ENCODE measurements at regions not wholly inside any gene's neighbourhood (a gene's known extent, or its start where the extent isn't known, plus 50 kb on each side); places are given as distances from the start of the nearest gene placed in this dataset.

DNA sequence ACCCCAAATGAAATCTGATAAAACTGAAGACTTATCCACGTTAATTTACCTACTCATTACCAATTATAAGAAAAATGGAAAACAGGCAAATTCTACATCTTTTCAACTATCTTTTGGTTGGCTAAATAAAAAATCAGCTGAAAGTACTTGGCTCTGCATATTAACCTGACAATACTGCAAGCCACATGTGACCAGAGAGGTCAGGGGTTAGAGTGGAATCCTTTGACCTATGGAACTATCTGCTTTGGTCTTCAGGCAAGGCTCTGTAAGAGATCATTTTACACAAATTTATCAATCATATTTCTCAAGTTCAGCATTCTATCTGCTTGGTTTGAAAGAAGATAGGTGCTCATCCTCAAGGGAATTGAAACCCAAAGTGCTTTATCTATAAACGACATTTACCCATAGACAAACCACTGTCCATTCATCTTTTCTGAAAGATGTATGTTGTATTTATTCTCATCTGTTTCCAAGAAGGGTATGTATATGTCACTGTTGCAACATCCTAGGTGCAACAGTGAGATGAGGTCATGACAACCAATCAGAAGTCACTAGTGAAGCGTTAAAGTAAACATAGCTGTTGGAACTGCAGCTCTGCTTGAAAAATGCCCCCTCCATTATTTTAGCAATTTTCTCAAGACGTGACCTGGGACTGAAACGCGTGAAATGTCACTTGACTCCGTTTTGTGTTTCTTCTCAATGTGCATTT is 144.9 kb upstream of the POU5F2 start:
- no peak for DNase-seq (ENCODE audit: low read depth, low spot score)

DNA sequence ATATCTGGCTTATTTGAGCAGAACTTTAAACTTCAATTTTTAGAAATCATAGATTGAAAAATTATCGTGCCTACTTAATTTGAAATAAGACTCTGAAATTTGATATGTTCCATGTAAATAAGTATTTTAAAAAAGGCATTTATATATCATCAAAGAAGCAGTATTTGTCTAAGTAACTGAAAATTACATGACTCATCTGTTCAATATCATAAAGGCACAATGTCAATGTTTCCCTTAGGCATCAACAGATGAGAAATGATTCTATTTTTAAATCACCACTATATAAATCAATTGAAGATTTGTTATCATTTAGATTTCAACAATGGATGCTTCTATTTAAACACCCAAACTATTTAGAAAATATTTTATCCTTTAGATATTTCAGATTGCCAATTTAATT is 142.9 kb upstream of the POU5F2 start:
- no peak for DNase-seq (ENCODE audit: low read depth, low spot score)

DNA sequence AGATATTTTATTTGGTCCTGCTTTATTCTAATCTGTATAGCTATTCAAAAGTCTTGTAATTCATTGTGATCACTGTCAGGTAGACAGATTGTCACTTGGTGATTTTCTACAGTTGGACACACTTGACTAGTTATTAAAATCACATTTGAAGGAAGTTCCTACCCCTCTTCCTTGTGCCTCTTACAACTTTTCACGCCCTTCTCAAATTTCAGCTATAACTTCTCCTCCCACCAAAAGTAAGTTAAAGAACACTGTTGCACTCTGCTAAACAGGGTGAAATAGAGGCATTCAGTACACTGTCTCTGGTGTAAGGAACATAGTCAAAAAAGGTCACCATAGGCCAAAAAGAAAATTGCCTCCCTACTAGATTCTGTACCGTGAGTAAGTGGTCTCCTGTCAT is 142.1 kb upstream of the POU5F2 start:
- DNase-seq (ENCODE audit: low read depth, low spot score) = no peak

DNA sequence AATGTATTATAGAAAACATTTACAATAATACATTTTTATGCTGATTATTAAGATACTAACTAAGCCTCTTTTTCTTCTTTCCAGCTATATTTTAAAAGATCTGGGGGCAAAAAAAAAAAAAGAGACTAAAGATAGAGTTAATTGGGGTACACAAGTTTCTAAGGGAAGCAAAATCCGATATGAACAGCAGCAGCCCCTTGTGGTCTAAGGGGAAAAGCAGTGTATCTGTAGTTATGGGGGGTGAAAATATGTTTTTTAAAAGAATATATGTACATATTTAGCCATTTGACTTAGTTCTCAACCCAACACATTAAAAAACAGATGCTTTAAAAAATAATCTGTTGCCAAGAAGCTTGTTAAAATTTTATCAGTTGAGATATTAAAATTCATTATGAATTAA is 134.3 kb upstream of the POU5F2 start:
- no peak for DNase-seq (ENCODE audit: low read depth, low spot score)

DNA sequence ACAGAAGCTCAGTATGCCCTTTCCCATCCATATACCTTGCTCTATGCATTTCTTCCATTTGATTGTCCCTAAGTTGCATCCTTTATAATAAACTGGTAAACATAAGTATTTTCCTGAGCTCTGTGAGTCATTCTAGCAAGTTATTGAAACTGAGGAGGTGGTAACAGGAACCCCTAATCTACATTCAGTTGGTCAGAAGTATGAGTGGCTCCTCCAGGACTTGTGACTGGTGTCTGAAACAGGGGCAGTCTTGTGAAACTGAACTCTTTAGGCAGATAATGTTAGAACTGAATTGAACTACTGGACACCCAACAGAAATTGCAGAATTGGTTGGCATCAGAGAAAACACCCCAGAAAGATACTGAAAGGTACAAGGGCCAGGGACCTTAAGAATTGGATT is 133.1 kb upstream of the POU5F2 start:
- DNase-seq (ENCODE audit: low read depth, low spot score) = no peak

DNA sequence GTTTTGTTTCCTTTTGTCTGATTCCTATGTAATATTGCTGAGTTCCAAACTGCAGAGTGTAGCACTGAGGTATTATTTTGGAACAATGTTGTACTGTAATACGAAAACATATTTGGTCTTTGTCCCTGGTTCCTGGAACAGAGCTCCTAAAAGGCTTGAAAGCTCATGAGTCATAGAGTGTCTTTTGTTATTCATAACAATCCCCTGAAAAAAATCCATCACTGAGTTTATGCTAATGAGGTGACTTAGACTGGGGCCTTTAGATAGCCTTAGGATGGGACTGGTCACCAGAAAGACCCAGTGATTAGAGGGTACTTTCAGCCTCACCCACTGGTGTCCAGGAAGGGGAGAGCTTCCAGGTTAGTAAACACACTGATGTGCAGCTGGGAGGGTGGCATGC is 132.7 kb upstream of the POU5F2 start:
- no peak for DNase-seq (ENCODE audit: low read depth, low spot score)

DNA sequence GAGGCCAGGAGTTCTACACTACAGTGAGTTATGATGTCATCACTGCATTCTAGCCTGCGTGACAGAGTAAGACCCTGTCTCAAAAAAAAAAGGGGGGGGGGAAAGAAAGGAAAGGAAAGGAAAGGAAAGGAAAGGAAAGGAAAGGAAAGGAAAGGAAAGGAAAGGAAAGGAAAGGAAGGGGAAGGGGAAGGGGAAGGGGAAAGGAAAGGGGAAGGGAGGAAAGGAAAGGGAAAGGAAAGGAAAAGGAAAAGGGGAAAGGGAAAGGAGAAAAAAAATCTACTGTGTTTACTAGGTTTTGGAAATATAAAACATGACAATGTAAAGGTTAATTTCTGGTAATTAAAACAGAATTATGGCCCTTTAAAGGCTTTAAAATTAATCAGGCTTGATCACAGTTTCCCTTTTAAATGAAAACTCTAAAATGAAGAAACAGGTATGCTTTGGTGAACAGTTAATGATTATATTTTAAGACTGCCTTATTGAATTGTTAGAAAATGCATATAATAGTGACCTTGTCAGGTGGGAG is 131.9 kb upstream of the POU5F2 start:
- DNase-seq (ENCODE audit: low read depth, low spot score) = no peak

DNA sequence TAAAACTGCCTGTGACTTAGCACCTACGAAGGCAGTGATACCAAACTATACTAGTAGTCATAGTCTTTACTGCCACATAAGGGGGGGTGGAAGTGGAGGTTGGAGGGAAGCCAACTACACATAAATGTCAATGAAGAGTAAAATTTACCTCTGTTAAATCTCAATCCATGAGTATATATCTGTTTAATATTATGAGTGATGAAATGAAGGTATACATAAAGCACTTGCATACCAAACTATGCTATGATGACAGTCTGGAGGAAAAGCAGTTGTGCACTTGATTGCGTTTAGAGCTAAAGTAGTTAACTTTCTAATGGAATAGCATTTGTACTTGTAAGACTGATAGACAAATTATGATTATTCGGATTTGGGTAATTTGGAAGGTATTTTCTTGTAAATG is 129.2 kb upstream of the POU5F2 start:
- DNase-seq (ENCODE audit: low read depth, low spot score) = no peak

DNA sequence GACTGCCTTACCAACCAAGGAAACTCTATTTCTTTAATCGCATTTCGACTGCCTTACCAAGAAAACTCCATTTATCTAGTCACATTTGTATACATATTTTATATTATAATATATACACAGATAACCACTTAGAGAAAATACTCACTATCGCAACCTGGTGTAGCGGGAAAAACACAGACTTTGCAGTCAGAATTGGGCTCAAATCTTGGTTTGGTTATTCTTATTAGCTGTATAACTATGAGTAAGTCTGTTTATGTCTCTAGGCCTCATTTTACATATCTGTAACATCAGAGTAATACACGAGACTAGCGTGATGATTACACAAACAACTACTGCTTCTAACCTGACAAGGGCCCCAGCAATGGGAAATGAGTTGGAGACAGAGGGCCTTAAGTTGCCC is 127.5 kb upstream of the POU5F2 start:
- DNase-seq (ENCODE audit: low read depth, low spot score) = no peak

DNA sequence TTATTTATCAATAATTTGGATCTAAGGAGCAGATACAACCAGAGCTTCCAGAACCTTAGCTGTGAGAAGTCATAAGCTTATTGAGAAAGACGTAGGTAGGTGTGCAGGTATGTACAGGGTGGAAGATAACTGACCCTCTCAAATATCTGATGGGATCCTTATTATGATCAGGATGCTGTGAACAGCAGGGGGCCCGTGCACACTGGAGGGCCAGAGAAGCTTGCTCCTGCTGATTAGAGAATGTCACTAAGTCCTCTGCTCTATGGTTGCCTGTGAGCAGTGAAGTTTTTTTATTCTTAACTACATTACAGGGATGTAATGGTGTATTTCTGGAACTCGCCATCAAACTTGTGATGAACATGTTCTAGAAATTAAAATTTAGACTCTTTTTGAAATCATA is 108.9 kb upstream of the POU5F2 start:
- no peak for DNase-seq (ENCODE audit: low read depth, low spot score)

DNA sequence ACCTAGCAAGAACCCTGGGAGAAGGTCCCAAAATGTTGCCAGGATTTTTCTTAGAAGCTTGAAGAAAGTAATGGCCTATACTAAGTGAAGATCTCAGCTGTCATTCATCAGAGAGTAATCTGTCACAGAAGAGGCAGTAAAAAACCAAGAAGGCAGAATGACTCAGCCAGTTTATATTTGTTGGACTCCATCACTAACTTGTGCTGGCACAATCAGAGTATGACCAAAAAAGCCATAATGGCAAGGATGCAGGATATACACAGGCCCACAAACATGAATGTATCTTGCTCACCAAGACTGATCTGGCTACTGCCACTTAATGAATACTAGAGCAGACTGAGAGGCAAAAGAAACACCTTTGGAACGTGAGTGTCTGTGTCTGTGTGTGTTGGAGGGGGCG is 104.0 kb upstream of the POU5F2 start:
- DNase-seq (ENCODE audit: low read depth, low spot score) = no peak

DNA sequence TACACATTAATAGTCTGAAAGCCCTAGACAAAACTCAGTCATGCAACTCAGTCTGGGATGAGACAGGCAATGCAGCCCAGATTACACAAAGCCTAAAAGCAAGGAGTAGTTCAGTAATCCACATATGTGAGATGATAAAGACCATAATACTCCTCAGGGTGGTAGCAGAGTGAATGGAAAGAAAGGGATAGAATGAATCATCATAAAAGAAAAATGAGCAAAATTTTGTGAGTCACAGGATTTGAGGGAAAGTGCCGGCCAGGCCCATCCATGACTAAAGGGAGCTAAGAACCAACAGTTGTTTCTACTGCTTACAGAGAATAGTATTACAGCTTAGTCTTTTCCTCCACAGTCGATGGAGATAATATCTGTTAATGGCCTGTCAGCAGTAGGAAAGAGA is 90.0 kb upstream of the POU5F2 start:
- no peak for DNase-seq (ENCODE audit: low read depth, low spot score)

DNA sequence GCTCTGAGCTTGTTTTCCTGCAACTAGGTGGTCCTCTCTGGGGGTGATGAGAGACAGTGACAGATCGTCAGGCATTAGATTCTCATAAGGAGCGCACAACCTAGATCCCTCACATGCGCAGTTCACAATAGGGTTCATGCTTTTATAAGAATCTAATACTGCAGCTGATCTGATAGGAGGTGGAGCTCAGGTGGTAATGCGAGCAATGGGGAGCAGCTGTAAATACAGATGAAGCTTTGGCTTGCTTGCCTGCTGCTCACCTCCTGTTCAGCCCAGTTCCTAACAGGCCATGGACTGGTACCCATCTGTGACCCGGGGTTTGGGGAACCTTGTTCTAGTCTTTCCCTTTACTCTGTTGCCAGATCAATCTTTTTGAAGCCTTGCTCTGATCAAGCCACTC is 89.5 kb upstream of the POU5F2 start:
- no peak for DNase-seq (ENCODE audit: low read depth, low spot score)

DNA sequence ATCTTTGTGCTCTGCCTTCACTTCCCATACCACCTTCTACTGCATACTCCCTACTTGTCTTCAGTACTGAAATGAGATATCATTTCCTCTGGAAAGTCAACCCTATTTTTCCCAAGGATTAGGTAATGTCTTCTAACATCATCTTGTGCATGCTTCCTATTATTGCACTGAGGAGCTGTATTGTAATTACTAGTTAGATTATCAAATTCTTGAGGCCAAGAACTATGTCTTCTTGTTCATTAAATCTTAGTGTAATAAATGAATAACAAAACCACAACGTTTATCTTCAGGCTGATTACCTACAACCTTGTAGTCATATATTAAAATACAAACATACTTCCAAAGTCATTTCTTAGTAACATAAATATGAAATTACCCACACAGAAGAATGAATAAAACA is 87.9 kb upstream of the POU5F2 start:
- DNase-seq (ENCODE audit: low read depth, low spot score) = no peak

DNA sequence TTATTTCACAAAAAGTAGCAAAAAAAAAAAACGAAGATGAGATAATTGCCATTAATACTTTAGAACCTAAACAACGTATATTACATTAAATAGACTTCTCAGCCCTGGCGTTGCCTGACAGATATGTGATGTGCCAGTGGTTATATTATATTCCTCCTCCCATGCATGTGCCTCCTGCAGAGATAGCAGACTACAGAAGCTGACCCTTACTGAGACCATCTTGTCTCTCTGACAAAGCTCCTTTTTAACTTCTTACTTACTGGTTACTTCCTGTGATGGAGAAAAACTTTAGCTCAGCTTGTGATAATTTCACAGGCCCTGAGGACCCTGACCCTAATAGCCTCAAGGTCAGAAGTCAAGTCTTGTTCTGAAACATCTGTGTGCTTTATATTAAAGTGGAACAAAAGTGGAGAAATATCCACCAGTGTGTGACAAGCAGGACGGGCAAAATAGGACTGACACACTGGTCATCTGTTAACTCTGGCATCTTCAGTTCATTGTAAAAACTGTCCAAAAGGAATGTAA is 80.6 kb upstream of the POU5F2 start:
- DNase-seq (ENCODE audit: low read depth, low spot score) = no peak

DNA sequence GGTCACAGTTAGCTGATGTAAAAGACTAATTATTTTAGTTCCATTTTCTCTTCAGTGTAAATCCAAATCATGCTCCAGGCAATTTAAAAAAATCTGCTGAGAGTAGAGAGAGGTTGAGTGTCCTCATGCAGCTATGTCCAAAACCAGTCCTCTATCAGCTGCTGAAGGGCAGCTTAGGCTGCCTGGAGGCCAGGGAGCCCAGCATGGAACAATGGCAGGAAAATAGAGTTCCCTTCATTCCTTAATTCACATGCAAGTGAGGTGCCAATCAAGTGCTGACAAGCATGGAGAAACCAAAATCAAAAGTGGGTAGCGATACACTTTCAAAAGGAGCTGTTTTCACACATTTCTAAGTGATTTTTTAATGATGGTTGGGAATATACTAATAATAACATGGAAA is 78.3 kb upstream of the POU5F2 start:
- DNase-seq (ENCODE audit: low read depth, low spot score) = no peak

DNA sequence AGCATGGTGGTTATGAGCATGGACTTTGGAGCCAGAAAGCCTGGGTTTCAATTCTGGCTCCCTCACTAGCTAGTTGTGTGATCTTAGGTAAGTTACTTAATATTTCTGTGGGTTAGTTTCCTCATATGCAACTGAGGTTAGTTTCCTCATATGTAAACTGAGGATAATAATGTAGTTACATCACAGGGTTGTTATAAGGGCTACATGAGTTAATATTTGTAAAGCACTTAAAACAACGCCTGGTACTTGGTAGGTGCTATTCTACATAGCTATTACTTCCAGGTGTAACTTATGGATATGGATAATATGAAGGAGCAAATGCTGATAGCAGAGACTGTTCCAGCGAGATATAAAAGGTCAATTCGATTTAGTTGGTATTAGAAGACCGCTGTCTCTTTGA is 69.4 kb upstream of the POU5F2 start:
- DNase-seq (ENCODE audit: low read depth, low spot score) = no peak

DNA sequence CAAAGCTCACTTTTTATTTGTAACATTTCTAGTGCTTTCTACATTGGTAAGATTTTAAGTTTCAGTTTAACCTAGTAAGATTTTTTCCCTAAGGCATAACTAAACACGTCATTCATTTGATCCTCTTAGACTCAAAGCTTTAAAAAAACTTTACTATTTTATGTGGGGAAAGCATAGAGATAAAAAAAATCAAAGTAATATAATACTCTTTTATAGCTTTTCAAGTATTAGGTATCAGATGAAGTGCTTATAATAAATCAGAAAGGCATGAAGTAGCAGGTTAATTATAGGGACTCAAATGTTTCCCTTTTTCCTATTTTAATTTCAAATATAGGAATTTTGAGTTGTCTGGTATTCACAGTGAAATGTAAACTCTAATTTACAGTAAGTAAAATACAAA is 68.0 kb upstream of the POU5F2 start:
- no peak for DNase-seq (ENCODE audit: low read depth, low spot score)

DNA sequence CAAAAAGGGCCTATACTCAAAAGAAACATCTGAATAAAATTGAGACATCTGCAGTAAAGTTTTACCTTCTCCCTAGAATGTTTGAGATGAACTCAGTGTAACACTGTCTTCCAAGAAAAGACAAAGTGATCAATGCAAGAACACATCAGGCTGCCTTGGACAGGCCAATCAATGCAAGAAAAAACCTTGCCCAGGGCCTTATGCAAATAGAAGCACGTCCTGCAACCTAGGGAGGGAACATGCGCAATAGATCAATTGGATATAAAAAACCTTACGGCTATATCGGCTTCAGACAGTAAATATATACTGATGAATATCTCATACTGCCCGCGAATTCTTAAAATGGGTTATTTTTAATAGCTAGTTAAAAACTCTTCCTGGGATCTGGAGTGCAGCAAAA is 66.4 kb upstream of the POU5F2 start:
- no peak for DNase-seq (ENCODE audit: low read depth, low spot score)

DNA sequence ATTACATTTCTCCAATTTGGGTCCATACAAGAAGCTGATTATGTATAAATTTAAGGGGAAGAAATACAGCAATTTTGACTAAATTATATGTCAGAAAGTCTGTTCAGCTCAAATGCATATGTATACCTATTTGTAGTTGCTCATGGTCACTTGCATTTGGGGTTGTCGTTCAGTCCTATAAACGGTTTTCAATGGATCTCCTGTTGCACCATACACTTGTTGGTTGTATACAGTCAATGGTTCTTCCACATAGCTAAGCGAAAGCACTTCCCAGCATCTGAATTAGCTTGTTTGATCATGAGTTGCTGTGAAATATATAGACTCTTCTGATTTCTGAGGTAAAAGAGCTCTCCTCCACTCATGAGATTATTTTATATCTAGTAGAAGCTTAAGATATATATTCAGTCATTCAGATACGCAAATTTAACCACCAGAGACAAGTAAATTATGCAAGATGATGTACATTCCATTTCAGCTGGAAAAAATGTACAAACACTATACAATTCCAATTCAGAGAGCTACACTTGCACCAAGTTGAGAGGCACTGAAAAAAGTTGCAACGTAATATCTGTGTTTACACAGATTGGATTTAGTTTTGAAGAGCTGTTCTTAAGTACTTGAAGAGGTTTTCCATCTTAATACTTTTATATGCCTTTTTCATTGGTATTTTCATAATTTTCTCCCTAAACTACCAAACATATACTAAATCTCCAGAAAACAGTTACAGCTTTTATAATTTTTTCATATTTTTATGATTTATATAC is 64.4 kb upstream of the POU5F2 start:
- DNase-seq (ENCODE audit: low read depth, low spot score) = no peak

DNA sequence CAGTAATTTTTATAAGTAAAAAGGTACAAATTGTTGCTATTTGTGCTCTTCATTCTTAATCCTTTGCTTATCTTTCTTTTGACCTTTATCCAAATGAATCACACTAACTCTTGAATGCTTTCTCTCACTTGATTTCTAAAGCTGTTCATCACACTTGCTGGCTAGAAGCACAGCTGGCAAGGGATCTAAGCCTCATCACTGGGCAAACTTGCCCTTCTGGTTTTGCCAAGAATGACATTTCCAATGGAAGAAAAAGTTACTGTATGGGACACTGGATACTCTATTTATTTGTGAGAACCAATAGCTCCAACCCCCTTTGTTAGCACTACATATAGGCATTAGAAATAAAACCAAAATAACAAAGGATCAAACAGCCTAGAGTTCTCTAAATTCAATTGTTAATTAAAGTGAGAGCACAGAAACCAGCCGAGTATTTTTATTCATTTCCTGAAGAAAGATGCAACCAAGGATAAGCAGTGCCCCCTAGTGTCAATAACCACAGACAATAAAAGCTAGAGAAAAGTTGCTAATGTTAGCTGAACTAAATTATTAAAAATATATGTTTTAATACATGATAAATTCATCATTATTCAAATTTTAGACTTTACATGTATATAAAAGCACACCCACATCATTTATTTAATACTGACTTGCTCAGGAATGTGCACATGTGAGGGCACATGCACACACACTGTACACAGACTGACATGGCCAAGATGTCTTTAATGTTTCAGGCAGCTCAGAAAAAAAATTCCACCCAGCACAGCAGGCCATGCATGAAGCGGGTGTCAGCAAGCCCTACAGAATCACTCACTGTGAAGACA is 59.8 kb upstream of the POU5F2 start:
- DNase-seq (ENCODE audit: low read depth, low spot score) = no peak

DNA sequence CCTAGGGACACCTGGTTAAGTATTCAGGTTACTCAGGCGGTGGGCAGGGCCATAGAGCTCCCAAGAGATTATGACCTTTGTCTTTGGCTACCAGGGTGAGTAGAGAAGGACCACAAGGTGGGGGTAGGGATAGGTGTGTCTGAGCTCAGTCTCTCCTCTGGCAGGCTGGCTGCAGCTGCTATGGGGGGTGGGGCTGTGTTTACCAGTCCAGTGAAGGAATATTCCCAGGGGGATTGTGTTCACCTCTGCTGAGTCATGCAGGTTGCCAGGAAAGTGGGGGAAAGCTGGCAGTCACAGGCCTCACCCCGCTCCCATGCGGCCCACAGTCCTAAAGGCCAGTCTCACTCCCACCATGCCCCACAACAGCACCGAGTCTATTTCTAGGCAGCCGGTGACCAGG is 53.6 kb upstream of the POU5F2 start:
- DNase-seq (ENCODE audit: low read depth, low spot score) = no peak
